B cell (primary cell): ENCODE measurements at regions not wholly inside any gene's neighbourhood (a gene's known extent, or its start where the extent isn't known, plus 50 kb on each side); places are given as distances from the start of the nearest gene placed in this dataset.

Experiments
- ATAC-seq: fragments of 200-7000 bp; cut with Tn5 transposase; one replicate; pipeline ENCODE4 v1.10.0; 2021; ENCODE audit warnings: low read depth, mild to moderate bottlenecking, moderate number of reproducible peaks, moderate library complexity
- CTCF ChIA-PET: fragments of 350-600 bp; sonication (Branson Sonifier 250); formaldehyde crosslinking; loops from one replicate; lab custom pipeline; 2021; ENCODE audit warnings: antibody characterized with exemption, inconsistent platforms; lab: Charles Lee
- POLR2A ChIA-PET: fragments of 350-600 bp; sonication (Branson Sonifier 250); formaldehyde crosslinking; loops from one replicate; lab custom pipeline; 2021; ENCODE audit warnings: antibody characterized with exemption; lab: Charles Lee
- DNase-seq: peaks from one replicate; pipeline ENCODE4 v3.0.0; 2013
- H2AFZ ChIP-seq: 2 replicates; pipeline ENCODE4 v1.6.1; 2012; ENCODE audit warnings: mild to moderate bottlenecking, low read depth, low read length; ENCODE audit not compliant: insufficient read depth, poor library complexity, severe bottlenecking
- H3K27ac ChIP-seq, 2 donors: 1 replicate in 1 of 2; 2 replicates in 1 of 2; pipeline ENCODE4 v1.5.1; 2012 to 2013; ENCODE audit warnings: low read length in 2 of 2, mild to moderate bottlenecking in 2 of 2, moderate library complexity in 1 of 2
- H3K27me3 ChIP-seq, 4 experiments: fragments of 200-600 bp in 1 of 4; sonication (generic) in 1 of 4; replicated peaks in 1 of 4; 1 replicate in 2 of 4; 2 replicates in 2 of 4; pipeline versions ENCODE4 v1.6.1 to v1.7.0; 2013 to 2016; ENCODE audit warnings: low read length in 3 of 4, mild to moderate bottlenecking in 2 of 4, mixed read lengths in 1 of 4, moderate library complexity in 1 of 4; ENCODE audit not compliant: insufficient read depth in 4 of 4, control insufficient read depth in 3 of 4; ENCODE audit errors: control extremely low read depth in 1 of 4
- H3K36me3 ChIP-seq, 2 experiments: replicated peaks in 1 of 2; 1 replicate in 1 of 2; 2 replicates in 1 of 2; pipeline versions ENCODE4 v1.6.1 to v1.7.1; 2013; ENCODE audit warnings: low read length in 1 of 2; ENCODE audit not compliant: insufficient read depth in 2 of 2, control insufficient read depth in 1 of 2; ENCODE audit errors: control extremely low read depth in 1 of 2, extremely low read depth in 1 of 2
- H3K4me1 ChIP-seq, 2 donors: fragments of 200-600 bp in 1 of 2; sonication (generic) in 1 of 2; 1 replicate in 1 of 2; 2 replicates in 1 of 2; pipeline versions ENCODE4 v1.5.1 to v1.6.1; 2013 to 2017; ENCODE audit warnings: low read length in 2 of 2; ENCODE audit not compliant: control insufficient read depth in 2 of 2, insufficient read depth in 2 of 2
- H3K4me2 ChIP-seq: replicated peaks from 2 replicates; pipeline ENCODE3; 2012; ENCODE audit warnings: mild to moderate bottlenecking, low read depth, low read length; ENCODE audit not compliant: poor library complexity, severe bottlenecking
- H3K4me3 ChIP-seq, 5 experiments: fragments of 200-600 bp in 1 of 5; sonication (generic) in 1 of 5; 1 replicate in 3 of 5; 2 replicates in 2 of 5; pipeline versions ENCODE4 v1.5.1 to v1.7.0; 2011 to 2016; ENCODE audit warnings: low read length in 4 of 5, mild to moderate bottlenecking in 4 of 5, low read depth in 2 of 5, control low read depth in 1 of 5, moderate library complexity in 1 of 5; ENCODE audit not compliant: insufficient read depth in 1 of 5; ENCODE audit errors: control extremely low read depth in 1 of 5, extremely low read depth in 1 of 5
- H3K79me2 ChIP-seq: fragments of 200-600 bp; sonication (generic); one replicate; pipeline ENCODE4 v1.6.0; 2016; ENCODE audit warnings: low read length; ENCODE audit not compliant: control insufficient read depth, insufficient read depth
- H3K9ac ChIP-seq: fragments of 200-600 bp; sonication (generic); 2 replicates; pipeline ENCODE4 v1.6.1; 2017; ENCODE audit warnings: mild to moderate bottlenecking, low read length, moderate library complexity
- H3K9me3 ChIP-seq, 3 donors: one replicate each; pipeline versions ENCODE4 v1.6.1 to v1.7.1; 2013; ENCODE audit warnings: low read length in 2 of 3; ENCODE audit not compliant: control insufficient read depth in 2 of 3, insufficient read depth in 1 of 3; ENCODE audit errors: control extremely low read depth in 1 of 3
- H4K20me1 ChIP-seq: 2 replicates; pipeline ENCODE4 v1.6.0; 2012; ENCODE audit warnings: mild to moderate bottlenecking, low read length; ENCODE audit not compliant: insufficient read depth, control insufficient read depth, poor library complexity, severe bottlenecking
- H3K27ac Mint-ChIP-seq: one replicate; pipeline ENCODE4 v1.8.0; 2021; ENCODE audit warnings: mixed read lengths
- H3K27me3 Mint-ChIP-seq: one replicate; pipeline ENCODE4 v1.8.0; 2021; ENCODE audit warnings: mixed read lengths
- H3K4me1 Mint-ChIP-seq: one replicate; pipeline ENCODE4 v1.8.0; 2021; ENCODE audit warnings: mixed read lengths
- H3K4me3 Mint-ChIP-seq: one replicate; pipeline ENCODE4 v1.8.0; 2021; ENCODE audit warnings: mixed read lengths
- H3K9me3 Mint-ChIP-seq: one replicate; pipeline ENCODE4 v1.8.0; 2022; ENCODE audit warnings: mixed read lengths; ENCODE audit not compliant: insufficient read depth
- EZH2 ChIP-seq: IDR thresholded peaks from 2 replicates; pipeline ENCODE4 v1.6.1; 2012; ENCODE audit warnings: borderline replicate concordance, low read depth, mild to moderate bottlenecking, moderate library complexity, low read length; ENCODE audit not compliant: insufficient read depth, poor library complexity, severe bottlenecking
- WGBS: methylation state at CpG from one replicate; pipeline ENCODE4 v1.1.5; 2013; ENCODE audit warnings: missing lambda C conversion rate; ENCODE audit not compliant: insufficient coverage; 5-methylcytosine and 5-hydroxymethylcytosine counted together
- intact Hi-C: fragments of 100-400 bp; cut with micrococcal nuclease; formaldehyde crosslinking; loops from one replicate; pipeline ENCODE4 v1.10.0; 2022
- TF ChIP-seq, protein P1 (sequence below): fragments of 200-600 bp; IDR thresholded peaks from one replicate; pipeline ENCODE4 v1.8.0; 2022; ENCODE audit warnings: antibody characterized with exemption, mild to moderate bottlenecking

DNA sequence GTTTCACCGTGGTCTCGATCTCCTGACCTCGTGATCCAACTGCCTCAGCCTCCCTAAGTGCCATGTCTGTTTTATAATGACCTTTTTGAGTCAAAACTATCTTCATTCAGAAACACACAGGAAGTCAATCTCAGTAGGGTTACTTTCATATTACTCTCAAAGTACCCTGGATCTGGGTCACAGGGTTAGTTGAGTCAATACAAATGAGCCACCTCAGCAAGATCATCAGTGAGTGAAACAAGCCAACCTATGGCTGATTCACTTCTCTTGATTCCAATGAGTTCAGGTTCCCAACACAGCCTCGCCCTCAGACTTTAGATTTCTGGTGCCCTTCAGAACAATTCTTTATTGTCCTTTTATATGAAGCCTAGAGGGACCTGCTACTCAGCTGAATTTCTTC is 76.9 kb downstream of the ZC3H11B start:
- ChIA-PET CTCF (no interaction called here), POLR2A (no interaction called here)
- H3K79me2 ChIP-seq: no peaks in the 10 kb centered on the region
- Mint-ChIP-seq H3K4me3 (no peak overlapping the region), H3K27ac (no peak overlapping the region), H3K9me3 (no peaks in the 10 kb centered on the region), H3K27me3 (no peaks in the 10 kb centered on the region), H3K4me1 (no peaks in the 10 kb centered on the region)
- no peak overlapping the region for H3K9ac ChIP-seq
- no peak overlapping the region for H3K4me3 ChIP-seq
- no peaks in the 10 kb centered on the region for H4K20me1 ChIP-seq
- H3K4me1 ChIP-seq: no peaks in the 10 kb centered on the region
- H3K36me3 ChIP-seq: no peaks in the 10 kb centered on the region
- intact Hi-C loops: no loop called here
- no peaks in the 10 kb centered on the region for H3K9me3 ChIP-seq
- ATAC-seq (no peak), DNase-seq (no peak)
- H3K4me2 ChIP-seq: no peak overlapping the region
- H3K27me3 ChIP-seq: no peaks in the 10 kb centered on the region
- no peak overlapping the region for H3K27ac ChIP-seq
- 67% methylated on average over 1 of the region's 4 CpGs for WGBS
- TF ChIP-seq, protein P1, sequence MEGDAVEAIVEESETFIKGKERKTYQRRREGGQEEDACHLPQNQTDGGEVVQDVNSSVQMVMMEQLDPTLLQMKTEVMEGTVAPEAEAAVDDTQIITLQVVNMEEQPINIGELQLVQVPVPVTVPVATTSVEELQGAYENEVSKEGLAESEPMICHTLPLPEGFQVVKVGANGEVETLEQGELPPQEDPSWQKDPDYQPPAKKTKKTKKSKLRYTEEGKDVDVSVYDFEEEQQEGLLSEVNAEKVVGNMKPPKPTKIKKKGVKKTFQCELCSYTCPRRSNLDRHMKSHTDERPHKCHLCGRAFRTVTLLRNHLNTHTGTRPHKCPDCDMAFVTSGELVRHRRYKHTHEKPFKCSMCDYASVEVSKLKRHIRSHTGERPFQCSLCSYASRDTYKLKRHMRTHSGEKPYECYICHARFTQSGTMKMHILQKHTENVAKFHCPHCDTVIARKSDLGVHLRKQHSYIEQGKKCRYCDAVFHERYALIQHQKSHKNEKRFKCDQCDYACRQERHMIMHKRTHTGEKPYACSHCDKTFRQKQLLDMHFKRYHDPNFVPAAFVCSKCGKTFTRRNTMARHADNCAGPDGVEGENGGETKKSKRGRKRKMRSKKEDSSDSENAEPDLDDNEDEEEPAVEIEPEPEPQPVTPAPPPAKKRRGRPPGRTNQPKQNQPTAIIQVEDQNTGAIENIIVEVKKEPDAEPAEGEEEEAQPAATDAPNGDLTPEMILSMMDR: no peak
- TF ChIP-seq EZH2: no peak
- no peak overlapping the region for H2AFZ ChIP-seq

DNA sequence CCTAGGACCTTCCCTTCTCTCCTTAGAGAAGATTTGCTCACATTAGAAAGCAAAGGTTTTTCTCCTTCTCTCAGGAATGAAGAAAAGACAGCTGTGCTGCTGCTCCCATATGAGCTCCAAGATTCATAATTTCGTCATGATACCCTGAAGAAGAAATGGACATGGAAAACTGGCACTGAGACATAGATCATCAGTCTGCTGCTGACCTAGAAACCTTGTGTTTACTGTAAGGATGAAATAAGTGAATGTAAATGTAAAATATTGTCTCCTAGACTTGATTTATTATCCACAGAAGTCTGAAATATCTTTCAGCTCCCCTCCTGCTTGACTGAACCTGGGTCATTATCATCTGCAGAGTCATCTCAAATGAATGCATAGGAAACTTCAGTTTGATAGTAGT is 77.9 kb downstream of the ZC3H11B start:
- H3K27me3 Mint-ChIP-seq: no peaks in the 10 kb centered on the region
- H2AFZ ChIP-seq: no peak overlapping the region
- no peaks in the 10 kb centered on the region for H4K20me1 ChIP-seq
- no peak overlapping the region for H3K4me3 Mint-ChIP-seq
- H3K36me3 ChIP-seq: no peaks in the 10 kb centered on the region
- CTCF ChIA-PET: no interaction called here
- H3K4me3 ChIP-seq: no peak overlapping the region
- 63% methylated on average over 1 of the region's 1 CpG for WGBS
- H3K4me2 ChIP-seq: no peak overlapping the region
- H3K9me3 ChIP-seq: no peaks in the 10 kb centered on the region
- no peak overlapping the region for H3K9ac ChIP-seq
- H3K4me1 Mint-ChIP-seq: no peaks in the 10 kb centered on the region
- intact Hi-C loops: no loop called here
- H3K27me3 ChIP-seq: no peaks in the 10 kb centered on the region
- no peaks in the 10 kb centered on the region for H3K79me2 ChIP-seq
- POLR2A ChIA-PET: no interaction called here
- H3K27ac Mint-ChIP-seq: no peak overlapping the region
- no peaks in the 10 kb centered on the region for H3K4me1 ChIP-seq
- DNase-seq: no peak
- no peaks in the 10 kb centered on the region for H3K9me3 Mint-ChIP-seq
- TF ChIP-seq, protein P1: no peak
- no peak for TF ChIP-seq EZH2
- no peak for ATAC-seq
- no peak overlapping the region for H3K27ac ChIP-seq
